HAP-1 (cell line): ENCODE measurements at regions not wholly inside any gene's neighbourhood (a gene's known extent, or its start where the extent isn't known, plus 50 kb on each side); places are given as distances from the start of the nearest gene placed in this dataset.
A peak's percentile ranks its signal among the peaks of the same experiment; 100 is the strongest.
"Not testable (repeated sequence)": the region's sequence is repeated elsewhere in the genome, so short reads cannot be mapped to it uniquely, and the experiment has no call there.

ENCODE experiments used
- DNase-seq, 2 experiments: peaks; one replicate each; pipeline ENCODE4 v3.0.0-alpha.2; 2016 to 2020; ENCODE audit warnings: low spot score in 2 of 2
- H3K27me3 ChIP-seq: fragments of 250-450 bp; sonication (Bioruptor Pico); 2 replicates; pipeline ENCODE4 v1.5.1; 2020; ENCODE audit warnings: low read depth, mild to moderate bottlenecking, moderate library complexity
- H3K36me3 ChIP-seq: fragments of 250-450 bp; sonication (Bioruptor Pico); replicated peaks from 2 replicates; pipeline ENCODE4 v1.5.1; 2020; ENCODE audit warnings: mild to moderate bottlenecking
- H3K4me1 ChIP-seq: fragments of 250-450 bp; sonication (Bioruptor Pico); 2 replicates; pipeline ENCODE4 v1.5.1; 2020; ENCODE audit warnings: mild to moderate bottlenecking
- H3K4me3 ChIP-seq: fragments of 250-450 bp; sonication (Bioruptor Pico); 2 replicates; pipeline ENCODE4 v1.5.1; 2020; ENCODE audit warnings: mild to moderate bottlenecking, moderate library complexity
- H3K9me3 ChIP-seq: fragments of 250-450 bp; sonication (Bioruptor Pico); 2 replicates; pipeline ENCODE4 v1.5.1; 2020; ENCODE audit warnings: mild to moderate bottlenecking, moderate library complexity
- in situ Hi-C: fragments of 300-500 bp; cut with MboI; formaldehyde crosslinking; loops from 3 replicates; pipeline ENCODE4 v1.14.3; 2020; ENCODE audit warnings: low sequenced_read_pairs, inconsistent platforms, mixed read lengths

DNA sequence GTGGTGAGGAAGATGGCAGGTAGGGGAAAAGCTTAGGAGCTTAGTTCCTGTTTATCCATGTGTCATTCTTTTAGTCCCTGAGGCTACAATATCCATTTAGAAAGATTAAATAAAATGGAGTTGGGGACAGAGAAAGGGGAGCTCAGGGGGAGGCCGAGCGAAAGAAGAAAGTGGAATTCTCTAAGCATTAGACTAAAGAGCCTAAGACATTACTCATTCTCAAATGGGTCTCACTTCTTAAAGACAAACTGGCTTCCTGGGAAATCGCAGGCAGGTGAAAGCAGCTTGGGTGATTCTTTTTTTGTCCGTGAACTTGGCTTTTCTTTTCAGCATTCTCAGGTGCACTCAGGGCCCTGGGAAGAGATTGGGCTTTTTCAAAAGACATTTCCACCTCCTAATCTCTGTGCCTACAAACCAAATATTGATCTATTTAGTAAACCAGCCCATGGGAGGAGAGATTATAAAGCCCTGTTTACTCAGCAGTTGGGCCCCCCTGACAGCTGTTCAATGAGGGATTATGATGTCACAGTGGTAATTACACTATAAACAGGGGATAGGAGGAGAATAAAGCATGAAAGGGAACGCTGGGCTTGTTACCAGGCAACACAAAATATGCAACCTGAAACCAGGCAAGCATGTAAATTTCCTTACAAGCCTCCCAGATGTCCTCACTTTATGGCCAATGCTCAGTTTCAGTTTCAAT is 584.0 kb downstream of the ACTL7B start:
- in situ Hi-C loops: loop anchor here (10.0 kb wide), 1 partner anchor 797 kb away; no protein-coding TSS in a partner anchor
- H3K4me3 ChIP-seq: peak overlapping the region; percentile 22
- DNase-seq: peak; percentile 77 to 97

DNA sequence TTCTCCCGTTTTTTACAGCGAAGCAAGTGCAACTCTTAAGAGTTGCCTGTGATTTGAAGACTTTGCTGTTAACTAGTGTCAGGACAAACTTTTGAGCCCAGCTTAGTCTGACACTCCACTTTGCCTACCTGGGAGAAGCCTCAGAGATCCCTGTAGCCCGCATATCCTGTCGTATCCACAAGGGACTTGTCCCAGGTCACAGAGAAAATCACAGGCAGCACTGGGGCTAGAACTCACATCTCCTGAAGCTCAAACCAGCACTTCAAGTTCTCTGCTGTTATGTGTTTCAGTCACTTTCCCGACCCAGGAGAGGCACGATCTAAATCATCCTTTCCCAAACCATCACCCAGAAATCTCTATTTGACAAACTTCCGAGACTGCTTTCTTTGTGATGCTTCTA is 584.5 kb downstream of the ACTL7B start:
- in situ Hi-C loops: loop anchor here (10.0 kb wide), 1 partner anchor 796 kb away; no protein-coding TSS in a partner anchor

More for the DNA sequence above, 584.0 kb downstream of the ACTL7B start:
- Histone ChIP-seq H3K27me3 (no peaks in the 10 kb centered on the region), H3K9me3 (no peaks in the 10 kb centered on the region), H3K36me3 (no peaks in the 10 kb centered on the region), H3K4me1 (peaks cover 16% of the 10 kb centered on the region)

GRCh38 chr9:108270561-108270960 is 585.2 kb downstream of the ACTL7B start:
- Histone ChIP-seq H3K4me1 (peaks cover 16% of the 10 kb centered on the region), H3K9me3 (no peaks in the 10 kb centered on the region), H3K27me3 (no peaks in the 10 kb centered on the region), H3K36me3 (no peaks in the 10 kb centered on the region), H3K4me3 (no peak overlapping the region)
- in situ Hi-C loops: loop anchor here (10.0 kb wide), 1 partner anchor 796 kb away; no protein-coding TSS in a partner anchor
- no peak for DNase-seq

More for the DNA sequence above, 584.5 kb downstream of the ACTL7B start:
- Histone ChIP-seq H3K9me3 (no peaks in the 10 kb centered on the region), H3K36me3 (no peaks in the 10 kb centered on the region), H3K4me1 (peaks cover 16% of the 10 kb centered on the region), H3K27me3 (no peaks in the 10 kb centered on the region), H3K4me3 (no peak overlapping the region)
- peak in 1 of 2 experiments; percentile 10 for DNase-seq

GRCh38 chr9:108270051-108270450 is 585.7 kb downstream of the ACTL7B start:
- peak in 1 of 2 experiments; percentile 15 for DNase-seq
- in situ Hi-C loops: loop anchor here (10.0 kb wide), 1 partner anchor 795 kb away; no protein-coding TSS in a partner anchor
- H3K4me1 ChIP-seq: peaks cover 16% of the 10 kb centered on the region
- no peaks in the 10 kb centered on the region for H3K36me3 ChIP-seq
- H3K9me3 ChIP-seq: no peaks in the 10 kb centered on the region
- H3K27me3 ChIP-seq: no peaks in the 10 kb centered on the region
- no peak overlapping the region for H3K4me3 ChIP-seq

GRCh38 chr9:108269371-108269770 is 586.4 kb downstream of the ACTL7B start:
- DNase-seq: no peak
- Histone ChIP-seq H3K9me3 (no peaks in the 10 kb centered on the region), H3K4me1 (peaks cover 16% of the 10 kb centered on the region), H3K27me3 (no peaks in the 10 kb centered on the region), H3K36me3 (no peaks in the 10 kb centered on the region), H3K4me3 (no peak overlapping the region)
- in situ Hi-C loops: no loop called here

DNA sequence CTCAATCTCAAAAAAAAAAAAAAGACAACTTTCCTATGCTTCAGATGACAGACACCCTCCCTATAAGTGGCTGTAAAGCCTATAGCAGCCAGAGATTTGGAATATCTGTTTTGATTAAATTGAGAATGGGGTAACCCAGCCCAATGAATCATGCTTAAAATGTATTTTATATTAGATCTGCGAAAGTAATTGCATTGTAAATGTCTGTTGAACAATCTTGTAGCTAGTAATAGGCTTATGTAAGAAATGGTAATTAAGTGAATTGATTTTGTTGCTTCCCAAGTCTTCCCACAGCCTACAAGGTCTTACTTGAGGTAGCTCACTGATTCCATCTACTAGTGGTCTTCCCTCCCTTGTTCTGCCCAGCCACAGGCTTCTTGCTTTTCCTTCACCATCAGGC is 590.7 kb downstream of the ACTL7B start:
- in situ Hi-C loops: no loop called here
- H3K9me3 ChIP-seq: no peaks in the 10 kb centered on the region
- no peak for DNase-seq
- no peak overlapping the region for H3K4me3 ChIP-seq
- H3K27me3 ChIP-seq: no peaks in the 10 kb centered on the region
- H3K4me1 ChIP-seq: no peaks in the 10 kb centered on the region
- no peaks in the 10 kb centered on the region for H3K36me3 ChIP-seq

DNA sequence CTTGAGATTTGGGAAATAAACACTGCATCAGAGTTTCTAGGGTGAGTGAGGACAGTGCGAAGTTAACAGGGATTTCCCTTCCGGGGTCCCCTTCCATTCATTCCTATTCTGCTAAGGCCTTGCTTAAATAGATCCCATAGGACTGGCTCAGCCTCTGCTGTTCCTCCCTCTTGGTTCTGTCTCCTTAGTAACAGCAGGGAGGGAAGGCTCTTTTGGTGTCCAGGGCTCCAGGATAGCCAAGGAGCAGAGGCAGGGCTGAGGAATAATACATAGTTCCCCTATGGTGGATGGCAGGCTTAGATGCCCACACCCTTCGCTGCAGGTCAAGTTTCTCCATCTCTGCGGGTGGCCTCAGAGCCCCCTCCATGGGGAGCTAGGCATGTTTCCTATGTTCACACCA is 591.7 kb downstream of the ACTL7B start:
- Histone ChIP-seq H3K4me3 (no peak overlapping the region), H3K9me3 (no peaks in the 10 kb centered on the region), H3K36me3 (no peaks in the 10 kb centered on the region), H3K4me1 (no peaks in the 10 kb centered on the region), H3K27me3 (no peaks in the 10 kb centered on the region)
- no peak for DNase-seq
- in situ Hi-C loops: no loop called here

GRCh38 chr9:108262836-108263235 is 593.0 kb downstream of the ACTL7B start:
- in situ Hi-C loops: no loop called here
- no peaks in the 10 kb centered on the region for H3K4me1 ChIP-seq
- H3K9me3 ChIP-seq: no peaks in the 10 kb centered on the region
- H3K27me3 ChIP-seq: no peaks in the 10 kb centered on the region
- H3K36me3 ChIP-seq: no peaks in the 10 kb centered on the region
- no peak for DNase-seq
- H3K4me3 ChIP-seq: no peak overlapping the region

- Histone ChIP-seq H3K4me3 (no peak overlapping the region), H3K36me3 (no peaks in the 10 kb centered on the region), H3K9me3 (no peaks in the 10 kb centered on the region), H3K27me3 (no peaks in the 10 kb centered on the region), H3K4me1 (no peaks in the 10 kb centered on the region)
- in situ Hi-C loops: no loop called here
- DNase-seq: no peak
These were observed 595.7 kb downstream of the ACTL7B start for GRCh38 chr9:108259917-108260675.

DNA sequence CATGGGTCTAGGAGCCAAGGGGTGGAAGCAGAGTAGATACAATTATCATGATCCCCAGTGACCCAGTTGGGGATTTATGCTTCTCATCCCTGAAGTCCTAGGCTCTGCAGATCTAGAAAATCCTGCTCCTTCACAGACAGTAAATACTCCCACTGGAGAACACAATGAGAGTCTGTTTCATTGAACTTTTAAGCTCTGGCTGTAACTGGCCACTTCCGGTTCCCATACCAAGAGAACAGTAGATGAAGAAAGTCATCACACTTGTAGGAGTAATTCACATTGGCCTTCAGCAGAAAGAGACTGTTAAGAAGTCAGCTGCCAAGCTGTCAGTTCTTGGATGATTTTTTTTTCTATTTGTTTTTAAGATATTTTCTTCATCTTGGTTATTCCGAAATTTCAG is 597.1 kb downstream of the ACTL7B start:
- H3K4me3 ChIP-seq: no peak overlapping the region
- no peaks in the 10 kb centered on the region for H3K36me3 ChIP-seq
- no peaks in the 10 kb centered on the region for H3K4me1 ChIP-seq
- no peak for DNase-seq
- in situ Hi-C loops: no loop called here
- no peaks in the 10 kb centered on the region for H3K27me3 ChIP-seq
- H3K9me3 ChIP-seq: no peaks in the 10 kb centered on the region

DNA sequence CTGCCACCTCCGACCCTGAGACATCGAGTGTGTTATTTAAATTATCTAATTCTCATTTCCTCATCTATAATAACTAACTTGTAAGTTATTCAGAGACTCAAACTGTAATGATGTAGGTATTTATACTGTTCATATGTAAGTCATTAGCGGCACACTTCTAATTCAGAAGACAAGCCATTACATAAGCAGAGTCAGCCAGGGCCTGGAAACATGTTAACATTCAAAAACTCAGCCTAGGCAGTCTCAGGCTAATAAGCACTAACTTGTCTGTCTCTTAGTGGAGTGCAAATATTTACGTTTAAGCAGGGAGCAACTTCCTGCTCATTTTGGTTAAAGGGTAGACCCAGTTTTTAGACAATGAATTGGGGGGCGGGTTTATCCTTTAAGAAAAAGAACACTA is 598.4 kb downstream of the ACTL7B start:
- Histone ChIP-seq H3K4me3 (no peak overlapping the region), H3K4me1 (no peaks in the 10 kb centered on the region), H3K9me3 (no peaks in the 10 kb centered on the region), H3K27me3 (peaks cover 2% of the 10 kb centered on the region; the same call in 1 of the 2 replicates), H3K36me3 (no peaks in the 10 kb centered on the region)
- DNase-seq: no peak
- in situ Hi-C loops: no loop called here

DNA sequence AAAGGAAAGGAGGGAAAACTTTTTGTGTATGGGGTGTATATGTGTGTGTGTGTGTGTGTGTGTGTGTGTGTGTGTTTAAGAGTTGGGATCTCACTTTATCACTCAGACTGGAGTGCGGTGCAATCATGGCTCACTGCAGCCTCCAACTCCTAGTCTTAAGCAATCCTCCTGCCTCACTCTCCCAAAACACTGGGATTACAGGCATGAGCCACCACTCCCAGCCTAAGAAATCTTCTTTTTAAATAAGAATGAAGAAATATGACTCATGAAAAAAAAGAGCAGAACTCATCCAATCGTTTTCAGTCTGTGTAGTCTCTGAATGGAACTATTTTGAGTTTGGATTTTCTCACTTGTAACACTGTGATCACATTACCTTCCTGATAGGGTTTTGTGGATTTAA is 601.5 kb downstream of the ACTL7B start:
- no peaks in the 10 kb centered on the region for H3K9me3 ChIP-seq
- no peak overlapping the region for H3K4me3 ChIP-seq
- peaks cover 5% of the 10 kb centered on the region for H3K27me3 ChIP-seq
- in situ Hi-C loops: no loop called here
- no peaks in the 10 kb centered on the region for H3K36me3 ChIP-seq
- no peak for DNase-seq
- no peaks in the 10 kb centered on the region for H3K4me1 ChIP-seq

DNA sequence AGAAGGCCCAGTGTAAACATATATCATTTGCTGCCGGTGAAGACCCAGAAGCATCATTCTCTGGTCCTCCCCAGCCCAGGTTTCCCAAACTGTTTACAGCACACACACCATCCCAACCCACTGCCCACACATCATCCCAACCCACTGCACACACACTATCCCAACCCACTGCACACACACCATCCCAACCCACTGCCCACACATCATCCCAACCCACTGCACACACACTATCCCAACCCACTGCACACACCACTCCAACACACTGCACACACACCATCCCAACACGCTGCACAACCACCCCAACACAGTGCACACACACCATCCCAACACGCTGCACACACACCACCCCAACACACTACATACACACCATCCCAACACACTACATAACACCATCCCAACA is 608.4 kb downstream of the ACTL7B start:
- H3K27me3 ChIP-seq, H3K4me3 ChIP-seq, H3K4me1 ChIP-seq, DNase-seq, in situ Hi-C loops, H3K36me3 ChIP-seq, H3K9me3 ChIP-seq: not testable (repeated sequence)

DNA sequence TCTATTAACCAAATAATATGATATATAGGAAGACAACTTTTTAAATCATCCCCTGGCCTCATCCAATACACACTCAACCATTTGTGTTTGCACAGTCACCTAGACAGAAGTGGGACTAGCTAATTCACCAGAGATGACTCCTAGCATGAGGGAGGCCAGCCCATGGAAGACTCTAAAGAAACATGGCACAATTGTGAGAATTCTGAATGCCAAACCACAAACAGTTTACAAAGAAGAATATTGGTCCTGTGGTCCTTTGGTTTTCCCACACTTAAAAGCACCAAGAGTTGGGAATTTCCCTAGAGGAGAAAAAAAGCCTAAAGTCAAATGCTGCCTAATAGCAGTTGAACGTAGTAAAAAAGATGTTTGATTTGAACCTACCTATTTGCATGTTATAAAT is 609.9 kb downstream of the ACTL7B start:
- no peak for DNase-seq
- in situ Hi-C loops: no loop called here
- Histone ChIP-seq H3K9me3 (no peaks in the 10 kb centered on the region), H3K27me3 (no peaks in the 10 kb centered on the region), H3K4me3 (no peak overlapping the region), H3K4me1 (no peaks in the 10 kb centered on the region), H3K36me3 (no peaks in the 10 kb centered on the region)
